Heart left ventricle (tissue), 13 donors: ENCODE measurements at regions not wholly inside any gene's neighbourhood (a gene's known extent, or its start where the extent isn't known, plus 50 kb on each side); places are given as distances from the start of the nearest gene placed in this dataset.

Experiments
- CTCF ChIP-seq, 12 donors: fragments of 200-600 bp; sonication (generic) in 4 of 12; IDR thresholded peaks; one replicate each; pipeline versions ENCODE4 v1.5.0 to v1.8.0; 2018 to 2022; ENCODE audit warnings: antibody characterized with exemption in 12 of 12, mild to moderate bottlenecking in 5 of 12
- POLR2A ChIP-seq, 2 donors: fragments of 450-650 bp; IDR thresholded peaks; one replicate each; pipeline ENCODE4 v1.6.1; 2017; ENCODE audit warnings: antibody characterized with exemption in 2 of 2, mild to moderate bottlenecking in 2 of 2, moderate library complexity in 2 of 2
- donor health status: ischemic (EF 13 %, LVEDD 7.1; RV severe dilation, severe dysfunction).
- donor health status: DM: no; HTN: yes; CAD: no.
- donor health status: DM: no; HTN: no; CAD: no.
- donor health status: ischemic (EF 25% LVEDD 6.9; RV normal size, moderate dysfunction).
- donor health status: ischemic (EF 25% LVEDD 5.7; RV mildly dilated, moderate dysfunction).
- donor health status: ischemic (EF 35%, LVEDD 5.7; RV mildly dilated, moderate dysfunction).
- donor health status: nonischemic (EF 11% LVEDD 7.7; RV severe dilation, severe dysfunction).
- donor health status: DM: yes; HTN: yes; CAD: no.
- donor health status: PGD.
- donor health status: ischemic (EF 29% LVEDD 5.4; RV normal size, mild dysfunction).
- donor health status: nonischemic (EF 23%, LVEDD 6.1; RV moderate dilation, normal function).

DNA sequence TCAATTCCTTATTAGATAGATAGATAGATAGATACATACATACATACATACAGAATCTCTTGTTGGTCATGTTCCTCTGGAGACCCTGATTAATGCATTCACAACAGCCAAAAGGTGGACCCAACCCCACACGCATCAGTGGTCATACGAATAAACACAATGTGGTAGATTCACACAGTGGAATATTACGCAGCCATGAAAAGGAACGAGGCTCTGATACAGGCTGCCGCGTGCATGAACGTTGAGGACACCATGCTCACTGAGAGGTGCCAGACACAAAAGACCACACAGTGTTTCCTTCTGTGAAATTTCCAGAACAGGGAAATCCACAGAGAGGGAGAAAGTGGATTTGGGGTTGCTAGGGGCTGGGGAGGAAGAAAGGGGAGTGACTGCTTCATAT is 136.7 kb downstream of the CRLF2 start:
- no peak for TF ChIP-seq CTCF (IDR thresholded peaks at IDR 0.05)
- TF ChIP-seq POLR2A (IDR thresholded peaks at IDR 0.05): no peak
